Liver (tissue), 3 donors: ENCODE measurements at regions not wholly inside any gene's neighbourhood (a gene's known extent, or its start where the extent isn't known, plus 50 kb on each side); places are given as distances from the start of the nearest gene placed in this dataset.

Experiments used
- CTCF ChIP-seq: fragments of 150-350 bp; IDR thresholded peaks from 2 replicates; pipeline ENCODE4 v1.5.1; 2017; ENCODE audit warnings: improper control_type of control experiment, low read depth, low read length; ENCODE audit not compliant: missing input control
- EGR1 ChIP-seq, 2 donors: IDR thresholded peaks; 2 replicates each; pipeline ENCODE4 v1.6.1; 2016 to 2018; ENCODE audit warnings: antibody characterized with exemption in 2 of 2, low read depth in 2 of 2
- FOXA2 ChIP-seq: IDR thresholded peaks from 2 replicates; pipeline ENCODE4 v1.6.1; 2016; ENCODE audit warnings: antibody characterized with exemption
- GABPA ChIP-seq, 2 donors: IDR thresholded peaks in 1 of 2; conservative IDR thresholded peaks in 1 of 2; 2 replicates each; pipeline ENCODE4 v1.6.1; 2016; ENCODE audit warnings: antibody characterized with exemption in 2 of 2, mild to moderate bottlenecking in 1 of 2, moderate library complexity in 1 of 2
- JUND ChIP-seq, 2 donors: IDR thresholded peaks; 2 replicates each; pipeline ENCODE4 v1.6.1; 2016; ENCODE audit warnings: antibody characterized with exemption in 2 of 2
- MAX ChIP-seq: IDR thresholded peaks from 2 replicates; pipeline ENCODE4 v1.6.1; 2016; ENCODE audit warnings: antibody characterized with exemption
- RAD21 ChIP-seq, 2 donors: IDR thresholded peaks; 2 replicates each; pipeline ENCODE4 v1.6.1; 2016; ENCODE audit warnings: antibody characterized with exemption in 2 of 2, mild to moderate bottlenecking in 2 of 2
- REST ChIP-seq: IDR thresholded peaks from 2 replicates; pipeline ENCODE4 v1.6.1; 2016; ENCODE audit warnings: antibody characterized with exemption, mild to moderate bottlenecking
- RXRA ChIP-seq, 2 donors: IDR thresholded peaks; 2 replicates each; pipeline ENCODE4 v1.6.1; 2017 to 2018; ENCODE audit warnings: antibody characterized with exemption in 2 of 2, mild to moderate bottlenecking in 1 of 2
- SP1 ChIP-seq: IDR thresholded peaks from 2 replicates; pipeline ENCODE4 v1.6.1; 2018; ENCODE audit warnings: antibody characterized with exemption, mild to moderate bottlenecking
- TAF1 ChIP-seq: conservative IDR thresholded peaks from 2 replicates; pipeline ENCODE4 v1.6.1; 2016; ENCODE audit warnings: antibody characterized with exemption, mild to moderate bottlenecking
- YY1 ChIP-seq: IDR thresholded peaks from 2 replicates; pipeline ENCODE4 v1.6.1; 2016; ENCODE audit warnings: antibody characterized with exemption, mild to moderate bottlenecking
- ZBTB33 ChIP-seq: IDR thresholded peaks from 2 replicates; pipeline ENCODE4 v1.6.1; 2016; ENCODE audit warnings: antibody characterized with exemption
- donor health status: healthy.
- donor health status: healthy.

- TF ChIP-seq CTCF (no peak), REST (no peak), JUND (IDR thresholded peaks at IDR 0.05) (no peak), RAD21 (IDR thresholded peaks at IDR 0.05) (no peak), MAX (no peak), EGR1 (IDR thresholded peaks at IDR 0.05; ENCODE audit: low read depth in 2 of 2) (no peak), YY1 (no peak), TAF1 (no peak), RXRA (IDR thresholded peaks at IDR 0.05) (no peak), SP1 (no peak), ZBTB33 (no peak), GABPA (IDR thresholded peaks at IDR 0.05 in 1 of 2, conservative IDR thresholded peaks at IDR 0.05 in 1 of 2) (no peak), FOXA2 (no peak)
Measured at GRCh38 chr2:147122944-147123343, 721.9 kb upstream of the ACVR2A start.
